H9 (cell line): ENCODE measurements at regions not wholly inside any gene's neighbourhood (a gene's known extent, or its start where the extent isn't known, plus 50 kb on each side); places are given as distances from the start of the nearest gene placed in this dataset.

Experiments used
- DNase-seq: peaks from one replicate; pipeline ENCODE4 v3.0.0-alpha.2; 2017
- H2AFZ ChIP-seq: one replicate; pipeline ENCODE4 v1.6.1; 2013; ENCODE audit warnings: mild to moderate bottlenecking, low read length, control low read depth, moderate library complexity
- H2AK5ac ChIP-seq: 2 replicates; pipeline ENCODE4 v1.6.1; 2013; ENCODE audit warnings: low read length, control low read depth, mixed read lengths; ENCODE audit not compliant: insufficient read length
- H2BK120ac ChIP-seq: one replicate; pipeline ENCODE4 v1.6.1; 2013; ENCODE audit warnings: low read depth, mild to moderate bottlenecking, low read length, control low read depth, inconsistent platforms; ENCODE audit not compliant: poor library complexity, severe bottlenecking
- H2BK12ac ChIP-seq: 2 replicates; pipeline ENCODE4 v1.6.1; 2013; ENCODE audit warnings: low read length, control low read depth, mixed read lengths, low read depth; ENCODE audit not compliant: insufficient read length
- H2BK15ac ChIP-seq: 2 replicates; pipeline ENCODE4 v1.6.1; 2013; ENCODE audit warnings: low read depth, low read length, control low read depth
- H2BK20ac ChIP-seq: one replicate; pipeline ENCODE4 v1.6.1; 2013; ENCODE audit warnings: low read depth, mild to moderate bottlenecking, low read length, control low read depth, inconsistent platforms; ENCODE audit not compliant: poor library complexity, severe bottlenecking
- H2BK5ac ChIP-seq: 2 replicates; pipeline ENCODE4 v1.6.1; 2013; ENCODE audit warnings: low read length, control low read depth, mixed read lengths; ENCODE audit not compliant: insufficient read length
- H3K14ac ChIP-seq: 2 replicates; pipeline ENCODE4 v1.6.1; 2013; ENCODE audit warnings: low read length, control low read depth; ENCODE audit not compliant: insufficient read depth
- H3K18ac ChIP-seq: 2 replicates; pipeline ENCODE4 v1.6.1; 2013; ENCODE audit warnings: low read depth, mild to moderate bottlenecking, mixed read lengths, low read length, control low read depth; ENCODE audit not compliant: insufficient read length
- H3K23ac ChIP-seq: 2 replicates; pipeline ENCODE4 v1.6.1; 2013; ENCODE audit warnings: low read length, control low read depth, mixed read lengths, low read depth; ENCODE audit not compliant: insufficient read length
- H3K23me2 ChIP-seq: 2 replicates; pipeline ENCODE4 v1.6.1; 2013; ENCODE audit warnings: low read depth, mild to moderate bottlenecking, mixed read lengths, low read length, control low read depth; ENCODE audit not compliant: insufficient read length, poor library complexity, severe bottlenecking
- H3K27ac ChIP-seq: 2 replicates; pipeline ENCODE4 v1.5.1; 2013; ENCODE audit warnings: low read length, control low read depth, mixed read lengths, low read depth; ENCODE audit not compliant: insufficient read length
- H3K27me3 ChIP-seq: 2 replicates; pipeline ENCODE4 v1.6.1; 2013; ENCODE audit warnings: low read length, control low read depth, inconsistent platforms; ENCODE audit not compliant: insufficient read depth
- H3K4ac ChIP-seq: 2 replicates; pipeline ENCODE4 v1.6.1; 2013; ENCODE audit warnings: low read depth, mild to moderate bottlenecking, control low read depth, inconsistent platforms, low read length, moderate library complexity
- H3K4me1 ChIP-seq: 2 replicates; pipeline ENCODE4 v1.6.1; 2013; ENCODE audit warnings: low read length, control low read depth, inconsistent platforms; ENCODE audit not compliant: insufficient read depth
- H3K4me2 ChIP-seq: 2 replicates; pipeline ENCODE4 v1.6.1; 2013; ENCODE audit warnings: low read length, control low read depth, mixed read lengths; ENCODE audit not compliant: insufficient read length, insufficient read depth
- H3K56ac ChIP-seq: 2 replicates; pipeline ENCODE4 v1.6.1; 2013; ENCODE audit warnings: low read depth, mild to moderate bottlenecking, mixed read lengths, low read length, control low read depth; ENCODE audit not compliant: insufficient read length
- H3K79me1 ChIP-seq: 2 replicates; pipeline ENCODE4 v1.6.1; 2013; ENCODE audit warnings: low read depth, mild to moderate bottlenecking, moderate library complexity, low read length, control low read depth, inconsistent platforms; ENCODE audit not compliant: insufficient read depth, poor library complexity, severe bottlenecking
- H3K79me2 ChIP-seq: 2 replicates; pipeline ENCODE4 v1.6.1; 2013; ENCODE audit warnings: low read length, control low read depth, inconsistent platforms; ENCODE audit not compliant: insufficient read depth
- H3K9ac ChIP-seq: 2 replicates; pipeline ENCODE4 v1.6.1; 2013; ENCODE audit warnings: low read length, control low read depth, mixed read lengths; ENCODE audit not compliant: insufficient read length; ENCODE audit errors: extremely low read depth
- H3K9me3 ChIP-seq: one replicate; pipeline ENCODE4 v1.6.1; 2013; ENCODE audit warnings: low read depth, low read length, inconsistent platforms; ENCODE audit not compliant: control insufficient read depth
- H3T11ph ChIP-seq: one replicate; pipeline ENCODE4 v1.6.1; 2013; ENCODE audit warnings: mild to moderate bottlenecking, low read length, control low read depth, inconsistent platforms
- H4K20me1 ChIP-seq: one replicate; pipeline ENCODE4 v1.6.1; 2013; ENCODE audit not compliant: control insufficient read depth, insufficient read length, insufficient read depth
- H4K5ac ChIP-seq: 2 replicates; pipeline ENCODE4 v1.6.1; 2013; ENCODE audit warnings: low read depth, mild to moderate bottlenecking, mixed read lengths, low read length, control low read depth; ENCODE audit not compliant: insufficient read length
- H4K8ac ChIP-seq: replicated peaks from 2 replicates; pipeline ENCODE4 v1.6.1; 2013; ENCODE audit warnings: low read length, control low read depth, mixed read lengths, low read depth; ENCODE audit not compliant: insufficient read length
- H4K91ac ChIP-seq: 2 replicates; pipeline ENCODE4 v1.6.1; 2013; ENCODE audit warnings: low read depth, mild to moderate bottlenecking, moderate library complexity, mixed read lengths, low read length, control low read depth; ENCODE audit not compliant: insufficient read length
- H3K27ac Mint-ChIP-seq, 3 experiments: 2 replicates in 2 of 3; 3 replicates in 1 of 3; pipeline ENCODE4 v1.8.0; 2020 to 2021; ENCODE audit warnings: mixed read lengths in 3 of 3, mild to moderate bottlenecking in 1 of 3, moderate library complexity in 1 of 3
- H3K27me3 Mint-ChIP-seq: 2 replicates; pipeline ENCODE4 v1.8.0; 2021; ENCODE audit warnings: low read depth, mild to moderate bottlenecking, moderate library complexity, mixed read lengths
- H3K36me3 Mint-ChIP-seq, 3 experiments: 2 replicates in 2 of 3; 3 replicates in 1 of 3; pipeline ENCODE4 v1.8.0; 2020 to 2021; ENCODE audit warnings: low read depth in 3 of 3, mixed read lengths in 3 of 3; ENCODE audit not compliant: insufficient read depth in 1 of 3
- H3K4me1 Mint-ChIP-seq, 2 experiments: 2 replicates each; pipeline ENCODE4 v1.8.0; 2020; ENCODE audit warnings: mixed read lengths in 2 of 2
- H3K4me3 Mint-ChIP-seq, 2 experiments: 2 replicates in 1 of 2; 3 replicates in 1 of 2; pipeline ENCODE4 v1.8.0; 2020 to 2021; ENCODE audit warnings: mild to moderate bottlenecking in 2 of 2, mixed read lengths in 2 of 2, moderate library complexity in 1 of 2
- H3K9me3 Mint-ChIP-seq, 2 experiments: 2 replicates in 1 of 2; 3 replicates in 1 of 2; pipeline ENCODE4 v1.8.0; 2020; ENCODE audit warnings: mild to moderate bottlenecking in 2 of 2, mixed read lengths in 2 of 2, moderate library complexity in 1 of 2
- CTCF ChIP-seq: fragments of 200-600 bp; sonication (generic); conservative IDR thresholded peaks from 3 replicates; pipeline ENCODE4 v1.8.0; 2021; ENCODE audit warnings: antibody characterized with exemption, mild to moderate bottlenecking
- WGBS: extraction: QIAGEN DNeasy Blood & Tissue Kit; methylation state at CpG from one replicate; pipeline ENCODE4 v1.1.7; 2013; ENCODE audit warnings: missing lambda C conversion rate, low lambda C conversion rate, mixed read lengths; ENCODE audit not compliant: insufficient read length; ENCODE audit errors: extremely low coverage; 5-methylcytosine and 5-hydroxymethylcytosine counted together

DNA sequence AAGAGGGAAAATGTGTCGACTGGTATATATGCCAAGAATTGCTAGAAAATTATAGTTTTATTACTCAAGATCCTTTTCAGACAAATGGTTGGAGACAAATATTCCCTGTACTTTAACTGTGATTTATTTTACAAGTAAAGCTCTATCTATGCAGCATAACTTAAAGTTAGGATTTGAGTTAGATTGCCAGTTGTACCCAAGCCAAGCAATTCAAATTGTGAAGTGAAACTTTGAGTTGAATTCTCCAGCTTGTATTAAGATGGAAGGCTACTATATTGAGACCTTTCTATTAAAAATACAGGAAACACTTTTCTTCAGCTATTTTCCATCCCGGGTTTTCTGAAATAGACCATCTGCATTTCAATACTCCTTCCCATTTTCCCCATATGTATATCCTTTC is 333.1 kb upstream of the RBMS3 start:
- Mint-ChIP-seq H3K4me3 (no peak overlapping the region), H3K27ac (no peak overlapping the region), H3K36me3 (no peaks in the 10 kb centered on the region), H3K27me3 (no peaks in the 10 kb centered on the region), H3K9me3 (no peaks in the 10 kb centered on the region; a peak in 1 of 5 replicates), H3K4me1 (peaks cover 0 to 6% of the 10 kb centered on the region in 2 experiments; a peak in 1 of 4 replicates)
- H4K5ac ChIP-seq: no peak overlapping the region
- no peak overlapping the region for H2BK120ac ChIP-seq
- H3K23me2 ChIP-seq: no peaks in the 10 kb centered on the region
- H3K4ac ChIP-seq: no peak overlapping the region
- no peak overlapping the region for H2BK5ac ChIP-seq
- no peak overlapping the region for H2AFZ ChIP-seq
- no peak overlapping the region for H3K56ac ChIP-seq
- H3K79me2 ChIP-seq: no peaks in the 10 kb centered on the region
- no peak overlapping the region for H3K4me2 ChIP-seq
- H3K14ac ChIP-seq: no peak overlapping the region
- H3K79me1 ChIP-seq: no peaks in the 10 kb centered on the region
- H2BK20ac ChIP-seq: no peak overlapping the region
- no peak overlapping the region for H3K18ac ChIP-seq
- H4K20me1 ChIP-seq: no peaks in the 10 kb centered on the region
- no peak overlapping the region for H3K27ac ChIP-seq
- H3K27me3 ChIP-seq: no peaks in the 10 kb centered on the region
- H2BK15ac ChIP-seq: no peak overlapping the region
- no peaks in the 10 kb centered on the region for H3K4me1 ChIP-seq
- no CpG with 5 or more reads among the region's 2 CpGs for WGBS
- no peak overlapping the region for H4K8ac ChIP-seq
- no peak for TF ChIP-seq CTCF
- no peak for DNase-seq
- H2AK5ac ChIP-seq: no peak overlapping the region
- H3K9ac ChIP-seq: no peak overlapping the region
- no peak overlapping the region for H2BK12ac ChIP-seq
- H4K91ac ChIP-seq: no peak overlapping the region
- H3K23ac ChIP-seq: no peak overlapping the region
- H3T11ph ChIP-seq: no peak overlapping the region
- H3K9me3 ChIP-seq: no peaks in the 10 kb centered on the region
